GM21529 (cell line): ENCODE measurements at regions not wholly inside any gene's neighbourhood (a gene's known extent, or its start where the extent isn't known, plus 50 kb on each side); places are given as distances from the start of the nearest gene placed in this dataset.

Experiments used
- ATAC-seq: cut with Tn5 transposase; IDR thresholded peaks from one replicate; pipeline ENCODE4 v1.9.1; 2021; ENCODE audit not compliant: unreplicated experiment

- ATAC-seq, result no peak
These were observed 1508.2 kb downstream of the BRD1 start for GRCh38 chr22:48319321-48320047.

GRCh38 chr22:48318575-48319320 is 1508.9 kb downstream of the BRD1 start:
- ATAC-seq, result no peak

GRCh38 chr22:48318173-48318572 is 1509.5 kb downstream of the BRD1 start:
- no peak for ATAC-seq

- ATAC-seq, result no peak
These were observed 1511.1 kb downstream of the BRD1 start for GRCh38 chr22:48316257-48317250.

GRCh38 chr22:48315439-48316256 is 1512.0 kb downstream of the BRD1 start:
- ATAC-seq, result no peak

- no peak for ATAC-seq
These were observed 1513.6 kb downstream of the BRD1 start for GRCh38 chr22:48314073-48314472.

- ATAC-seq, result no peak
These were observed 1514.4 kb downstream of the BRD1 start for GRCh38 chr22:48313175-48313830.

- ATAC-seq, result no peak
These were observed 1516.9 kb downstream of the BRD1 start for GRCh38 chr22:48310740-48311139.

GRCh38 chr22:48310289-48310688 is 1517.4 kb downstream of the BRD1 start:
- ATAC-seq, result no peak

GRCh38 chr22:48309836-48310235 is 1517.8 kb downstream of the BRD1 start:
- ATAC-seq, result no peak

- no peak for ATAC-seq
These were observed 1518.5 kb downstream of the BRD1 start for GRCh38 chr22:48309115-48309705.

- ATAC-seq, result no peak
These were observed 1519.7 kb downstream of the BRD1 start for GRCh38 chr22:48307931-48308330.

- no peak for ATAC-seq
These were observed 1520.7 kb downstream of the BRD1 start for GRCh38 chr22:48306785-48307510.

GRCh38 chr22:48306284-48306683 is 1521.4 kb downstream of the BRD1 start:
- ATAC-seq, result no peak

GRCh38 chr22:48305726-48306235 is 1521.9 kb downstream of the BRD1 start:
- ATAC-seq, result no peak

- ATAC-seq, result no peak
These were observed 1524.3 kb downstream of the BRD1 start for GRCh38 chr22:48303369-48303725.

- ATAC-seq, result no peak
These were observed 1524.9 kb downstream of the BRD1 start for GRCh38 chr22:48302657-48303368.

- ATAC-seq, result no peak
These were observed 1525.8 kb downstream of the BRD1 start for GRCh38 chr22:48301908-48302307.
